GF-D8 (cell line): ENCODE measurements at regions not wholly inside any gene's neighbourhood (a gene's known extent, or its start where the extent isn't known, plus 50 kb on each side); places are given as distances from the start of the nearest gene placed in this dataset.

Experiments
- DNase-seq: peaks from one replicate; lab custom pipeline; 2025; lab: John Stamatoyannopoulos, UW

- no peak for DNase-seq
Measured at GRCh38 chr18:64991102-64991501, 759.7 kb upstream of the CDH7 start.

GRCh38 chr18:64986906-64987495 lies 763.8 kb upstream of the CDH7 start:
- no peak for DNase-seq

- no peak for DNase-seq
Measured at GRCh38 chr18:64983497-64984238, 767.1 kb upstream of the CDH7 start.

GRCh38 chr18:64982414-64983055 lies 768.3 kb upstream of the CDH7 start:
- no peak for DNase-seq

- no peak for DNase-seq
Measured at GRCh38 chr18:64981915-64982314, 768.9 kb upstream of the CDH7 start.

GRCh38 chr18:64979791-64980190 lies 771.0 kb upstream of the CDH7 start:
- DNase-seq, result no peak

GRCh38 chr18:64974391-64975125 lies 776.3 kb upstream of the CDH7 start:
- no peak for DNase-seq

GRCh38 chr18:64972545-64972944 lies 778.3 kb upstream of the CDH7 start:
- DNase-seq, result no peak

GRCh38 chr18:64966667-64967066 lies 784.1 kb upstream of the CDH7 start:
- DNase-seq, result no peak

GRCh38 chr18:64956465-64956864 lies 794.3 kb upstream of the CDH7 start:
- DNase-seq, result no peak

GRCh38 chr18:64949885-64950284 lies 800.9 kb upstream of the CDH7 start:
- DNase-seq, result no peak

- DNase-seq, result no peak
Measured at GRCh38 chr18:64936671-64937070, 787.8 kb upstream of the LINC00305 start.

GRCh38 chr18:64929036-64929435 lies 780.1 kb upstream of the LINC00305 start:
- no peak for DNase-seq

- no peak for DNase-seq
Measured at GRCh38 chr18:64919971-64920570, 771.2 kb upstream of the LINC00305 start.

GRCh38 chr18:64918851-64919250 lies 770.0 kb upstream of the LINC00305 start:
- DNase-seq, result no peak

- no peak for DNase-seq
Measured at GRCh38 chr18:64893349-64893748, 744.5 kb upstream of the LINC00305 start.

GRCh38 chr18:64888956-64889355 lies 740.1 kb upstream of the LINC00305 start:
- no peak for DNase-seq

GRCh38 chr18:64886995-64887394 lies 738.1 kb upstream of the LINC00305 start:
- no peak for DNase-seq

- DNase-seq, result no peak
Measured at GRCh38 chr18:64882896-64883295, 734.0 kb upstream of the LINC00305 start.

- no peak for DNase-seq
Measured at GRCh38 chr18:64876833-64877232, 727.9 kb upstream of the LINC00305 start.

GRCh38 chr18:64872710-64873458 lies 724.0 kb upstream of the LINC00305 start:
- no peak for DNase-seq

- DNase-seq, result no peak
Measured at GRCh38 chr18:64854112-64854511, 705.2 kb upstream of the LINC00305 start.
